Stomach smooth muscle (tissue), 2 donors: ENCODE measurements at regions not wholly inside any gene's neighbourhood (a gene's known extent, or its start where the extent isn't known, plus 50 kb on each side); places are given as distances from the start of the nearest gene placed in this dataset.

ENCODE experiments used
- H3K27ac ChIP-seq: one replicate; pipeline ENCODE4 v1.7.0; 2013; ENCODE audit warnings: mild to moderate bottlenecking, low read length, inconsistent platforms
- H3K27me3 ChIP-seq, 2 donors: one replicate each; pipeline ENCODE4 v1.7.0; 2013; ENCODE audit warnings: low read length in 2 of 2; ENCODE audit not compliant: insufficient read depth in 2 of 2, control insufficient read depth in 1 of 2
- H3K36me3 ChIP-seq, 2 donors: one replicate each; pipeline ENCODE4 v1.7.0; 2013; ENCODE audit warnings: low read length in 2 of 2; ENCODE audit not compliant: control insufficient read depth in 2 of 2, insufficient read depth in 2 of 2
- H3K4me1 ChIP-seq: one replicate; pipeline ENCODE4 v1.7.0; 2013; ENCODE audit warnings: low read length; ENCODE audit not compliant: control insufficient read depth, insufficient read depth
- H3K4me3 ChIP-seq, 2 donors: one replicate each; pipeline ENCODE4 v1.7.0; 2013; ENCODE audit warnings: low read length in 2 of 2
- H3K9ac ChIP-seq, 2 donors: one replicate each; pipeline ENCODE4 v1.7.0; 2013; ENCODE audit warnings: low read length in 2 of 2, mild to moderate bottlenecking in 1 of 2
- H3K9me3 ChIP-seq, 2 donors: one replicate each; pipeline ENCODE4 v1.7.0; 2013; ENCODE audit warnings: low read length in 2 of 2; ENCODE audit not compliant: control insufficient read depth in 2 of 2
- donor health status: healthy.
- donor health status: Pancreatic carcinoma.

- no peak overlapping the region for H3K9ac ChIP-seq
- no peaks in the 10 kb centered on the region for H3K9me3 ChIP-seq
- no peaks in the 10 kb centered on the region for H3K4me1 ChIP-seq
- H3K27ac ChIP-seq = no peak overlapping the region
- H3K36me3 ChIP-seq = no peaks in the 10 kb centered on the region
- no peaks in the 10 kb centered on the region for H3K27me3 ChIP-seq
- no peak overlapping the region for H3K4me3 ChIP-seq
Observed at GRCh38 chr5:118554981-118555380, 433.4 kb downstream of the DTWD2 start.

GRCh38 chr5:118554241-118554640 is 434.1 kb downstream of the DTWD2 start:
- Histone ChIP-seq H3K9me3 (no peaks in the 10 kb centered on the region), H3K9ac (no peak overlapping the region), H3K36me3 (no peaks in the 10 kb centered on the region), H3K27me3 (no peaks in the 10 kb centered on the region), H3K27ac (no peak overlapping the region), H3K4me3 (no peak overlapping the region), H3K4me1 (no peaks in the 10 kb centered on the region)

- no peak overlapping the region for H3K4me3 ChIP-seq
Observed at GRCh38 chr5:118553662-118554061, 434.7 kb downstream of the DTWD2 start.

GRCh38 chr5:118552731-118553360 is 435.5 kb downstream of the DTWD2 start:
- Histone ChIP-seq H3K4me1 (no peaks in the 10 kb centered on the region), H3K9me3 (no peaks in the 10 kb centered on the region), H3K27ac (no peak overlapping the region), H3K9ac (no peak overlapping the region), H3K4me3 (no peak overlapping the region), H3K27me3 (no peaks in the 10 kb centered on the region), H3K36me3 (no peaks in the 10 kb centered on the region)

More at GRCh38 chr5:118553662-118554061, 434.7 kb downstream of the DTWD2 start:
- no peaks in the 10 kb centered on the region for H3K9me3 ChIP-seq
- no peak overlapping the region for H3K9ac ChIP-seq
- no peak overlapping the region for H3K27ac ChIP-seq
- no peaks in the 10 kb centered on the region for H3K27me3 ChIP-seq
- H3K4me1 ChIP-seq = no peaks in the 10 kb centered on the region
- no peaks in the 10 kb centered on the region for H3K36me3 ChIP-seq

GRCh38 chr5:118552146-118552545 is 436.2 kb downstream of the DTWD2 start:
- H3K4me1 ChIP-seq = no peaks in the 10 kb centered on the region
- H3K27ac ChIP-seq = no peak overlapping the region
- no peaks in the 10 kb centered on the region for H3K9me3 ChIP-seq
- H3K36me3 ChIP-seq = no peaks in the 10 kb centered on the region
- no peaks in the 10 kb centered on the region for H3K27me3 ChIP-seq
- H3K9ac ChIP-seq = no peak overlapping the region
- H3K4me3 ChIP-seq = no peak overlapping the region

GRCh38 chr5:118551716-118552115 is 436.6 kb downstream of the DTWD2 start:
- no peak overlapping the region for H3K9ac ChIP-seq
- H3K27ac ChIP-seq = no peak overlapping the region
- H3K36me3 ChIP-seq = no peaks in the 10 kb centered on the region
- H3K9me3 ChIP-seq = no peaks in the 10 kb centered on the region
- H3K4me1 ChIP-seq = no peaks in the 10 kb centered on the region
- H3K4me3 ChIP-seq = no peak overlapping the region
- no peaks in the 10 kb centered on the region for H3K27me3 ChIP-seq

GRCh38 chr5:118551031-118551430 is 437.3 kb downstream of the DTWD2 start:
- Histone ChIP-seq H3K9ac (no peak overlapping the region), H3K27me3 (no peaks in the 10 kb centered on the region), H3K4me1 (no peaks in the 10 kb centered on the region), H3K4me3 (no peak overlapping the region), H3K36me3 (no peaks in the 10 kb centered on the region), H3K27ac (no peak overlapping the region), H3K9me3 (no peaks in the 10 kb centered on the region)

GRCh38 chr5:118548761-118549720 is 439.3 kb downstream of the DTWD2 start:
- no peak overlapping the region for H3K4me3 ChIP-seq
- no peak overlapping the region for H3K9ac ChIP-seq
- H3K36me3 ChIP-seq = no peaks in the 10 kb centered on the region
- no peaks in the 10 kb centered on the region for H3K4me1 ChIP-seq
- H3K27me3 ChIP-seq = no peaks in the 10 kb centered on the region
- no peak overlapping the region for H3K27ac ChIP-seq
- no peaks in the 10 kb centered on the region for H3K9me3 ChIP-seq

- Histone ChIP-seq H3K4me3 (no peak overlapping the region), H3K36me3 (no peaks in the 10 kb centered on the region), H3K9me3 (no peaks in the 10 kb centered on the region), H3K27ac (no peak overlapping the region), H3K4me1 (no peaks in the 10 kb centered on the region), H3K27me3 (no peaks in the 10 kb centered on the region), H3K9ac (no peak overlapping the region)
Observed at GRCh38 chr5:118545470-118545869, 442.9 kb downstream of the DTWD2 start.

GRCh38 chr5:118544887-118545449 is 443.4 kb downstream of the DTWD2 start:
- H3K9me3 ChIP-seq = no peaks in the 10 kb centered on the region
- H3K36me3 ChIP-seq = no peaks in the 10 kb centered on the region
- H3K4me1 ChIP-seq = no peaks in the 10 kb centered on the region
- no peak overlapping the region for H3K4me3 ChIP-seq
- no peak overlapping the region for H3K9ac ChIP-seq
- no peak overlapping the region for H3K27ac ChIP-seq
- no peaks in the 10 kb centered on the region for H3K27me3 ChIP-seq
